ENCODE measurements at regions not wholly inside any gene's neighbourhood (a gene's known extent, or its start where the extent isn't known, plus 50 kb on each side); places are given as distances from the start of the nearest gene placed in this dataset.

DNA sequence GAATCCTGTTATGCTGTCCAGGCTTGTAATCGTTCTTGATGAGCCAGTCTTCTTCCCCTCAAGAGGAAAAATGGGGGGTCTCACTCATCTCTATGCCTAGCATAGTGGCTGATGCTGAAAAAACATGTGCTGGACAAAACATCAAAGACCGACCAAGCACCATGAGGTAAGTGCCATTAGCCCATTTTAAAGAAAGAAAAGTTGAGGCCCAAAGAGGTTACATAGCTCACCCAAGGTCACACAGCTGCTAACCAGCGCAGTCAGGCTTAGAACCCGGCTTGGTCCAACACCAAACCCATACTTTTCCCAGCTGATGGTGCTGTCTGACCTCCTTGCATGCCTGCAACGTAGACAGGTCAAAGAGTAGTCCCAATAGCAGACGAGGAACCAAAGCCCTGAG is 156.4 kb downstream of the INHBB start:
- TF ChIP-seq POLR2A (IDR thresholded peaks at IDR 0.05), result no peak
- TF ChIP-seq, protein P1, sequence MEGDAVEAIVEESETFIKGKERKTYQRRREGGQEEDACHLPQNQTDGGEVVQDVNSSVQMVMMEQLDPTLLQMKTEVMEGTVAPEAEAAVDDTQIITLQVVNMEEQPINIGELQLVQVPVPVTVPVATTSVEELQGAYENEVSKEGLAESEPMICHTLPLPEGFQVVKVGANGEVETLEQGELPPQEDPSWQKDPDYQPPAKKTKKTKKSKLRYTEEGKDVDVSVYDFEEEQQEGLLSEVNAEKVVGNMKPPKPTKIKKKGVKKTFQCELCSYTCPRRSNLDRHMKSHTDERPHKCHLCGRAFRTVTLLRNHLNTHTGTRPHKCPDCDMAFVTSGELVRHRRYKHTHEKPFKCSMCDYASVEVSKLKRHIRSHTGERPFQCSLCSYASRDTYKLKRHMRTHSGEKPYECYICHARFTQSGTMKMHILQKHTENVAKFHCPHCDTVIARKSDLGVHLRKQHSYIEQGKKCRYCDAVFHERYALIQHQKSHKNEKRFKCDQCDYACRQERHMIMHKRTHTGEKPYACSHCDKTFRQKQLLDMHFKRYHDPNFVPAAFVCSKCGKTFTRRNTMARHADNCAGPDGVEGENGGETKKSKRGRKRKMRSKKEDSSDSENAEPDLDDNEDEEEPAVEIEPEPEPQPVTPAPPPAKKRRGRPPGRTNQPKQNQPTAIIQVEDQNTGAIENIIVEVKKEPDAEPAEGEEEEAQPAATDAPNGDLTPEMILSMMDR (IDR thresholded peaks at IDR 0.05), result no peak
